HL-60/S4 treated with retinoic acid at 250 ng/mL for 4 days and 3 days (cell line): ENCODE measurements at regions not wholly inside any gene's neighbourhood (a gene's known extent, or its start where the extent isn't known, plus 50 kb on each side); places are given as distances from the start of the nearest gene placed in this dataset.
"Not testable (repeated sequence)": the region's sequence is repeated elsewhere in the genome, so short reads cannot be mapped to it uniquely, and the experiment has no call there.

Experiments used
- in situ Hi-C: fragments of 300-500 bp; cut with MboI; formaldehyde crosslinking; loops from 2 replicates; pipeline ENCODE4 v1.7.0; 2022; ENCODE audit warnings: low sequenced_read_pairs

DNA sequence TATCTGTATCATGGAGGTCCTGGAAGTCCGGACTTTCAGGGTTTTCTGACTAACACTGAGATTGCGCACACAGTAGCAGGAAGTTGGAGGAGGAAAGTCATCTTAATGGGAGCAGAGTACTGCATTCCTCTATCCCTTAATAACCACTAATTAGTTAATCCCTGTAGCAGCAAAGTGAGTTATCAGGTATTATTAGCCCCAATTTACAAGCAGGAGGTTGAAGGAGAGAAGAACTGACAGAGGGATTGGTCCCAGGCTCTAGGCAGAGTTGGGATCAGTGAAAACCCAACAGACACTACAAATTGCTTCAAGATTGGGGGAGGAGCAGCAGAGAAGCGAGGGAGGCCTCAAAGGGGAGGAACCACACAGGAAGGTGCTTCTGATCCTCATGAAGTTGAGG lies 74.5 kb upstream of the XPA start:
- in situ Hi-C loops = no loop called here

DNA sequence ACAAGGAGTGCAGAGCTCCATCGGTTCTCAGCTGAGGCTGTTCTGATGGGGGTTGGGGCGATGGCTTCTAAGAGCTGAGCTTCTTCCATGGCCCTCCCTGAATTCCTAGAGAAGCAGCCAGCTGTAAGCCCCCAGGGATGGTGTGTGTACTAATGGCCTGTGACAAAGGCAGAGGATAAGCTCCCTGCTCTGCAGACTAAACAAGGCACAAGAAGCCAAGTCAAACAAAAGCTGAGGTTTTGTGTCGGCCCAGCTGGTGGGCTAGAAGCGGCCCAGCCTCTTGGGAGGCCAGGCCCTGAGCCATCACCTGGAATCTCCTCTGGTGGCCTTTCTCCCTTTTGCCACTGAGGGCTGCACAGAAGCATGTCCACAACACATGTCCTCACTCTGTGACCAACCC lies 75.0 kb upstream of the XPA start:
- in situ Hi-C loops = no loop called here

DNA sequence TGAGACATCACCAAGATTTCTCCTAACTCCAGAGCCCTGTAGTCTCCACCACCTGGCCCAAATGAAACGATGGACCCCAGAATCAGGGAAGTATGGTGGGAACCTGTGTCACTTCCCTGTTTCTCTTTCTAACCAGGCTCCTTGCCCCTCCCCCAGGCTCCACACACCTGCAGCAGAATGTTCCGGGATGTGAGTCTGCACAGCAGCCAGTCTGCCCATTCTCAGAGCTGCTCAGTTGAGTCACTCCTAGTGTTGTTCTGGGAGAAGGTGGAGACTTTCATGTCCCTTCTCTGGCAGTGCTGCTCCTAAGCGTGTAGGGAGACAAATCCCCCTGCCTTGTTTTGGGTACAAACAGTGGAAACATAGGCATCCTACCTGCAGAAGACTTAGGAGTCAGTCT lies 76.0 kb upstream of the XPA start:
- in situ Hi-C loops = no loop called here

DNA sequence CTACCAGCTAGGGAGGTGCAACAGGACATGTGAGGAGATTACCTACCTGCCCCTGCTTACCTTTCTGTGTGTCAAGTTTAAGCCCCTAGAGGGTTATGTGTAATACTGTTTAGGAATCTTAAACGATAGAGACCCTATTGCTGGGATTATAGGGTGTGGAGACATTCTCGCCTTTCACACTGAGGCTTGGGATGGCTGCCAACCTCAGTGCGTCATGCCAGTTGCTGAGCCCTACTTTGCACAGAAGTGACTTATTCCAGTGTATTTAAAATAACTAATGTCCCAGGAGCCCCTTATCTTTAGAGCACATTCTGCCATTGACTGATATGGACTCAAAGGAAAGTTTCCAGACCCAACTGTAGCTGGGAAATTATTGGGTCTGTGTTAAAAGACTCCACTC lies 76.6 kb upstream of the XPA start:
- in situ Hi-C loops = no loop called here

DNA sequence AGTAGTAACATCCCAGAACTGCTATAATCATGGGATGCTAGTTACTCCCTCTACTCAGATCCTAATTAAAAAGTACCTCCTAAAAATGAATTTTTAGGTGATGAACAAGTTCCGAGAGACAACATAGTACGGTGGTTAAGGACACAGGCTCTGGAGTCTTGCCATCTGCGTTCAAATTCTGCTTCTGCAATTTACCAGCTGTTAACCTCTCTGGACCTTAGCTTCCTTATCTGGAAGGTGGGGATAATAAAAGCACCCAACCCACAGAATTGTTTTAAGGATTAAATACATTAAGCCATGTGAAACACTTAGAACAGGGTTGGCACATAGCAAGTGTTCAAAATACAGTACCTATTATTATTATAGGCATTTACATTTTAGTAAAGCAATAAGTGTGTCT lies 77.5 kb upstream of the XPA start:
- in situ Hi-C loops = no loop called here

DNA sequence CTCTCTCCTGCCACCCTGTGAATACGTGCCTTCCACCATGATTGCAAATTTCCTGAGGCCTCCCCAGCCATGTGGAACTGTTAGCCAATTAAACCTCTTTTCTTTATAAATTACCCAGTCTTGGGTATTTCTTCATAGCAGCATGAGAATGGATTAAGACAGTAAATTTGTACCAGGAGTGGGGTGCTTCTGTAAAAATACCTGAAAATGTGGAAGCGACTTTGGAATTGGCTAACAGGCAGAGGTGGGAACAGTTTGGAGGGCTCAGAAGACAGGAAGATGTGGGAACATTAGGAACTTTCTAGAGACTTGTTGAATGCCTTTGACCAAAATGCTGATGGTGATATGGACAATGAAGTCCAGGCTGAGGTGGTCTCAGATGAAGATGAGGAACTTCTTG lies 74.3 kb upstream of the FOXE1 start:
- in situ Hi-C loops = not testable (repeated sequence)

DNA sequence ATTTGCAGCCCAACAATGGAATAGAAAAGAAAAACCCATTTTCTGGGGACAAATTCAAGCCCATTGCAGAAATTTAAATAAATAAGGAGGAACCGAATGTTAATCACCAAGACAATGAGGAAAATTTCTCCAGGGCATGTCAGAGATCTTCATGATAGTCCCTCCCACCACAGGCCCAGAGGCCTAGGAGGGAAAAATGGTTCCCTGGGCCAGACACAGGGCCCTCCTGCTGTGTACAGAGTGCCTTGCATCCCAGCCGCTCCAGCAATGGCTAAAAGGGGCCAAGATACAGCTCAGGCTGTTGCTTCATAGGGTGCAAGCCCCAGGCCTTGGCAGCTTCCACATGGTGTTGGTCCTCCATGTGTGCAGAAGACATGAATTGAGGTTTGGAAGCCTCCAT lies 73.4 kb upstream of the FOXE1 start:
- in situ Hi-C loops = no loop called here

DNA sequence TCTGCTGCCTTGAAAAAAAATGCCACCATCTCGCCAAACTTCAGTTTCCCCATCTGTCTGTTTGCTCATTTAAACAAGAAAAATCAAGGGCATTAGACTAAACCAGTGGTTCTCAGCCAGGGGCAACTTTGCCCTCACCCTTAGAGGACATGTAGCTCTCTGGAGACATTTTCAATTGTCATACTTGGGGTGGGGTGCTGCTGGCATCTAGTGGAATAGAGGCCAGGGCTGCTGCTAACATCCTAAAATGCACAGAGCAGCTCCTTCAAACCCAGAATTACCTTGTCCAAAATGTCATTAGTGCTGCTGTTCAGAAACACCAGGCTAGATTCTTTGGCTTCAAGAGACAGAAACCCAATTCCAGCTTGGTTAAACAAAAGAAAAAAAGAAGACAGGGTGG lies 71.1 kb upstream of the FOXE1 start:
- in situ Hi-C loops = no loop called here

DNA sequence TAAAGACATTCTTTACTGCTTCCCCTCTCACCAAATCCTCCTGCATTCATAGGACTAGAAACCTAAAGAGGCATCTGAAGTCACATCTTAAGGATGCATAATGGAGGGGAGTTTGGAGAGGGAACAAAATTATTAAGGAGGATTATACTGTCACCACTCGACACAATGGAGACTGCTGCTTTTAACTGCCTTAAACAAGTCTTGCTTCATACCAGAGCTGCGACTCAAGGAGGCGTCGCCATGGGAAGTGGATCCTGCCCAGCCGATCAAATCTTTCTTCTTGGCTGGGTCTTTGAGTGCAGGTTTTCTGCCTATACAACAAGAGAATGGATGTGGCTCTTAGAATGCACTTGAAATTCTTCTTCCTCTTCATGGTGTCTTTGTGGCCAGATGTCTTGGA lies 66.7 kb upstream of the FOXE1 start:
- in situ Hi-C loops = no loop called here

DNA sequence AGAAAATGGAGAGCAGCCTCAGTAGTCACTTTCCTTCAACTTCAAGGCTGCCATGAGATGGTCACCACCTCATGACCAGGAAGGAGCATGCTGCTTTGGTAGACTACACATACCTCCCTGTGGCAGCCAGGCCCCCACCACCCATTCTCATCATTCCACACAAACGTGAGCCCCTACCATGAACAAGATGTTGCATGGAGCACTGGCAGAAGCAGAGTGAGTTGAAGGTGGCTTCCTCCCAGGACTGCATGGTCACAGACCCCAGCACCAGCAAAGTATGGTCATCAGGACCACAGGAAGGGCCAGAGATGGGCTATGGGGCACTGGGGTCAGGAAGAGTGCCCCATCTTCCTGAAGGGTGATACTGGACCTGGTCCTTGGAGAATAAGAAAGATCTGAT lies 65.5 kb upstream of the FOXE1 start:
- in situ Hi-C loops = no loop called here

DNA sequence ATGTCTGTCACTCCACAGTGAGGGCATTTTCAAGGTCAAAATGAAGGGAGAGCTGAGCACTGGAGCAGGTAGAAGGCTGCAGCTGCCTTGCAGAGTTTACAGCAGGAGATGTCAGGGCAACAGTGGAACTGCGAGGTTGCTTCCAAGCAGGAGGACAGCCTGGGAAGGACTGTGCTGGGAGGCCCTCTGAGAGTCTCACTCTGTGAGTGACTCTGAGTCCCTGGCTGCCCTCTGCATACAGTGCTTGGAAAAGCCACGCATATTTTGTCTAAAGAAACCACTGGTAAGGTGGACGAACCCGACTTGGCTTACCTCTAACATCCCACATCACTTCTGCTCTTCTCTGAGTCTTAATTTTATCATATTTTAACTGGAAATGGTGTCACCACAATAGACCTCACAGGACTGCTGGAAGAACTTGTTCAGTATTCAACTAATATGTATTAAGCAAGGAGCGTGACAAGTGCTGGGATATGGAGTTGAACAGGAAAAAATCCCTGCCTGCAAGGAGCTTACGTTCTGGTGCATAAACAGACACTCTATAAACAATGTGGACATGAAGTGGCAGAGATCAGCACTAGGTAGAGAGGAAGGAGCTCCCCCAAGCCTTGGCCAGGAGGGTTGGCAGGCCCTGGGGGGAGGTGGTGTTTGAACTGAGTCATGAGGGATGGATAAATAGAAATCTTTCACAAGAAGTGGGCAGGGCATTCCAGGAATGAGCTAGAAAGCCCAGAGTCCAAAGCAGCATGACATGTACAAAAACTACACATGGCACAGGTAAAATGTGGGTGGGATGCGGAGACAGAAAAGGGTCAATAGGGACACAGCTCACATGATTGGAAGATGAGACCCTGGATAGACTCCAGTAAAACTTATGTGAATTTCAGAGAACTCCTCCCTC lies 64.0 kb upstream of the FOXE1 start:
- in situ Hi-C loops = no loop called here

DNA sequence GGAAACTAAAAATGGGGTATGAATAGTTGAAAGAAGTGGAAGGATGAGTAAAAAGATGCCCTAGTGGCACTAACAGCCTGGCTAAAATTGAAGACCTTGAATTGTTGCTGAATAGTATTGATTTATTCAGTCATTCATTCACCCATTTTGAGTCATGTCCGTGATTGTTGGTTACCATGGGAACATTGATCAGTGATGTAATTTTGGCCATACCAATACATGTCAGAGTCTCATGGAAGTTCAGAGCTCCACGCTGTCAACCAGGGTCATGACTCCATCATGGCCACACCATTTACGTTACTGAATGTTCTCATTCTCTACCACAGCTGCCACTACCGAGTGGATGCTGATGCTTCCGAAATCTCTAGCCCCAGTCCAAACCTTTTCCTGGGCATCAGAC lies 62.5 kb upstream of the FOXE1 start:
- in situ Hi-C loops = no loop called here

DNA sequence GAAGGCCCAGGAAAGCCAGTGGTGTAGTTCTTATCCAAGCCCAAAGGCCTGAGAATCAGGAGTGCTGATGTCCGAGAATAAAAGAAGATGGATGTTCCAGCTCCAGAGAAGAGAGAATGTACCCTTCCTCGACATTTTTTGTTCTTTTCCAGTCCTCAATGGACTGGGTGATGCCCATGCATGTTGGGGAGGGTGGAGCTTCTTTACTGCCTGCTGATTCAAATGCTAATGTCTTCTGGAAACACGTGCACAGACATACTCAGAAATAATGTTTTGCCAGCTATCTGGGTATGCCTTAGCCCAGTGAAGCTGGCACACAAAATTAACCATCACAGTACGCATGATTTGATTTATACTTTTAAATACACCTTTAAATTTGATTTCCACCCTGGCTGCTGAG lies 61.5 kb upstream of the FOXE1 start:
- in situ Hi-C loops = no loop called here

DNA sequence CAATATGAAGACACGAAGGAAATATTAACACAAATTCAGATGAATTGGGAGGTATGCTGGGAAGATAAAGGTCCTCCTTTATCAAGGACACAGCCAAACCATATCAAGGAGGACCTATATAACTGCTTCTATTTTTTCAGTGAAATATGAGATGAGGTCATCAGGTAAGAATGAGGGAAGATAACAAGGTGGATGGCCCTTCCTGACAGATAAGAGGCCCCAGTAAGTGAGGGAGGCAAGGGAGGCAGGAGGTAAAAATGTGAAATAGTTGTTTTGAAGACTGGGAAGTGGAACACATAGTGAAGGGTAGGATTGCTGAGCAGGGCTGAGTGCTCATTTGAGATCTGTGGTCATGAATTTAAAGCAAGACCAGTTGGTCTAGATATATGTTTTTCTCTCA lies 60.0 kb upstream of the FOXE1 start:
- in situ Hi-C loops = no loop called here

DNA sequence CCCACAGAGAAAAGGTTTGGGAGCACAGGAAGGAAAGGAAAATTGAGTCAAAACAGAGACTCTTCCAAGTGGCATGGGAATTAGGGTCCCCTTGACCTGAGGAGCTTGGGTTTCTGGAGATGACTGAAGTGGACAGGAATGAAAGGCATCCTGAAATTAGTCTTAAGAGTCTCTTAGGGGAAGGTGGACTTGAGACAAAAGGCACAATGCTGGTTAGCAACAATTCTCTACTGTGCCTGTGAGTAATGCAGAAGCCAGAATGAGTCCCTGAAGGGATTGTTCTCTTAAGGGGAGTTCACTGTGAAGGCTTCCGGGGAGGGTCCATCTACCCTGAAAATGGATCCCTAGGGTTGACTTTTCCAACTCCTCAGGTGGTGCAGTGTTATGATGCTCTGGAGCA lies 58.4 kb upstream of the FOXE1 start:
- in situ Hi-C loops = no loop called here

DNA sequence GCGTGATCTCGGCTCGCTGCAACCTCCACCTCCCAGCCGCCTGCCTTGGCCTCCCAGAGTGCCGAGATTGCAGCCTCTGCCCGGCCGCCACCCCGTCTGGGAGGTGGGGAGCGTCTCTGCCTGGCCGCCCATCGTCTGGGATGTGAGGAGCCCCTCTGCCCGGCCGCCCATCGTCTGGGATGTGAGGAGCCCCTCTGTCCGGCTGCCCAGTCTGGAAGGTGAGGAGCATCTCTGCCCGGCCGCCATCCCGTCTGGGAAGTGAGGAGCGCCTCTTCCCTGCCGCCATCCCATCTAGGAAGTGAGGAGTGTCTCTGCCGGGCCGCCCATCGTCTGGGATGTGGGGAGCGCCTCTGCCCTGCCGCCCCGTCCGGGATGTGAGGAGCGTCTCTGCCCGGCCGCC lies 56.9 kb upstream of the FOXE1 start:
- in situ Hi-C loops = not testable (repeated sequence)

DNA sequence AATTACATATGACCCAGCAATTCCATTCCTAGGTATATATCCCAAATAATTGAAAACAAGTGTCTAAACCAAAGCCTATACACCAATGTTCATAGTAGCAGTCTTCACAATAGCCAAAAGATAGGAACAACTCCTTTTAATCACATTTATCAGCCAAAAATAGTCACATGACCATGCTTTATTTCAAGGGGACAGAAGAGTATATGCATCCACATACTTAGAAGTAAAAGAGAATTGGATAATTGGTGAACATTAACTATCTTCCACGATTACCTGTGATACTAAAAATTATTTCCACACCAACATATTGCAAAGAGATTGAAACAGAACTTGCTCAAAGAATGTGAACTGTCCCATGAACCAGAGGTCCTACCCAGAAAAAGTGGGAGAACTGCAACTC lies 51.8 kb upstream of the FOXE1 start:
- in situ Hi-C loops = no loop called here

DNA sequence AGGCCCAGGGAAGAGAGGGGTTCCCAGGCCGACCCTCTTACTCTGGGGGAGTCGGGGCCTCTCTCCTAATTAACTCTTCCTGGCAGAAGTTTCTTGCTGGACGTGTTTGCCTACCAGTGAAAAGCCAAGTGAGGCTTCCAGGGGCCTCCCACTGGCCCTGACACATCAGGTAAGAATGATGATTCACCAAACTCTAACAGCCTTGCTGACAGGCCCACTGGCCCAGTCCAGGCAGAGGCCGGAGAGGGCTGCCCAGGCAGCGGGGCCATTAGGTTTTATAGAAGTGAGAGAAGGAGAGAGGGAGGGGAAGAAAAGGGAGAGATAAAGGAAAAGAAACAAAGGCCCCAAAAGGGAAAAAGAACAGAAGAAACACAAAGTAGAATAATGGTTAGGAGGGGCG lies 50.8 kb upstream of the FOXE1 start:
- in situ Hi-C loops = no loop called here

DNA sequence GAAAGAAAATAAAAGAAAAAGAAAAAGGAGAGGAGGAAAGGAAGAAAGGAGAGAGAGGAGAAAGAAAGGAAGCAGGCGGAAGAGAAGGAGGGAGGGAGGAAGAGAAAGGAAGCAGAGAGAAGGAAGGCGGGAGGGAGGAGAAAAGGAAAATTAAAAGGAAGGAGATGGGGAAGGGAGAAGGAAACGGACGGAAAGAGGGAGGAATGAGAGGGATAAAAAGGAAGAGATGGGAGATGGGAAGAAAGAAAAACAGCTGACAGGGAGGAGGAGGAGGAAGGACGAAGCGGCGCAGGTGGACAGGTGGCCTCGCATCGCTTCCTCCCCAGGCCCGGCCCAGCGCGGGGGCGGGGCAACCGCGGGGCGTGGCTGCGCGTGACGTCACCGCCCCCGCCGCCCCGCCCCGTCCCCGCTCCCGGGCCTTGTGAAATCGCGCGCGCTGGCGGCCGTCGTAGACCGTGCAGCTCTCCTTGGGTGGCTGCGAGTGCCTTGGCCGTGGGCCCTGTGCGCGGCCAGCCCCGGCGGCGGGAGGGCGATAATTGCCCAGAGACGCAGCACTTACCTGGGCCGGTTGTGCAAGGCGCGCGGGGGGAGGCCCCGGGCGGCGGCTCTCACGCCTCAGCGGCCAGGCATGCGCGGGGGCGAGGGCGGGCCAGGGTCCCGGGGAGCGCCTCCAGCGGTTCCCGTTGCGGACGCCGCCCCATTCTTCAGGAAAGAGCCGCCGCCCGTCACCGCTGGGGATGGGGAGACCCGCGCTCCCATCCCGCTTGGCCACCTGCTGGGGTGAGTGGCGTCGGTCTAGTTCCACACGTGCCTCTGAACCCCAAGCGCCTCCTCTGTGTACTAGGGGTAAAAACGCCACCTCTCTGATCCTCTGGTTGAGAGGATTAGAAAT lies 49.6 kb upstream of the FOXE1 start:
- in situ Hi-C loops = no loop called here
